ENCODE measurements at regions not wholly inside any gene's neighbourhood (a gene's known extent, or its start where the extent isn't known, plus 50 kb on each side); places are given as distances from the start of the nearest gene placed in this dataset.

GRCh38 chrX:14173873-14174272 lies 144.2 kb upstream of the GEMIN8 start:
- Histone ChIP-seq H3K4me3 (ENCODE audit: low read length) (no peak overlapping the region), H3K4me1 (ENCODE audit: insufficient read depth, low read length) (no peaks in the 10 kb centered on the region), H3K27me3 (ENCODE audit: insufficient read depth, low read length) (no peaks in the 10 kb centered on the region), H3K27ac (ENCODE audit: low read depth, low read length) (no peak overlapping the region), H3K9me3 (ENCODE audit: insufficient read depth, low read depth, low read length) (no peaks in the 10 kb centered on the region), H3K9ac (ENCODE audit: low read depth, low read length) (no peak overlapping the region), H3K36me3 (ENCODE audit: insufficient read depth, low read length) (no peaks in the 10 kb centered on the region)
- 90% methylated on average over 1 of the region's 1 CpG for WGBS

GRCh38 chrX:14164828-14165227 lies 135.1 kb upstream of the GEMIN8 start:
- no peak overlapping the region for H3K9ac ChIP-seq (ENCODE audit: low read depth, low read length)
- H3K4me1 ChIP-seq (ENCODE audit: insufficient read depth, low read length), result no peaks in the 10 kb centered on the region
- H3K36me3 ChIP-seq (ENCODE audit: insufficient read depth, low read length), result no peaks in the 10 kb centered on the region
- H3K4me3 ChIP-seq (ENCODE audit: low read length), result no peak overlapping the region
- no peaks in the 10 kb centered on the region for H3K9me3 ChIP-seq (ENCODE audit: insufficient read depth, low read depth, low read length)
- H3K27me3 ChIP-seq (ENCODE audit: insufficient read depth, low read length), result no peaks in the 10 kb centered on the region
- H3K27ac ChIP-seq (ENCODE audit: low read depth, low read length), result no peak overlapping the region
- WGBS, result no CpG with 5 or more reads among the region's 1 CpG

GRCh38 chrX:14125462-14125861 lies 95.8 kb upstream of the GEMIN8 start:
- WGBS, result 83% methylated on average over 4 of the region's 4 CpGs
- Histone ChIP-seq H3K4me1 (ENCODE audit: insufficient read depth, low read length) (no peaks in the 10 kb centered on the region), H3K36me3 (ENCODE audit: insufficient read depth, low read length) (no peaks in the 10 kb centered on the region)

GRCh38 chrX:14124562-14124961 lies 94.9 kb upstream of the GEMIN8 start:
- 95% methylated on average over 4 of the region's 5 CpGs for WGBS

More at GRCh38 chrX:14125462-14125861, 95.8 kb upstream of the GEMIN8 start:
- no peak overlapping the region for H3K4me3 ChIP-seq (ENCODE audit: low read length)
- no peaks in the 10 kb centered on the region for H3K27me3 ChIP-seq (ENCODE audit: insufficient read depth, low read length)
- no peak overlapping the region for H3K9ac ChIP-seq (ENCODE audit: low read depth, low read length)
- H3K9me3 ChIP-seq (ENCODE audit: insufficient read depth, low read depth, low read length), result no peaks in the 10 kb centered on the region
- H3K27ac ChIP-seq (ENCODE audit: low read depth, low read length), result no peak overlapping the region

GRCh38 chrX:14095702-14096101 lies 66.0 kb upstream of the GEMIN8 start:
- H3K27me3 ChIP-seq (ENCODE audit: insufficient read depth, low read length), result no peaks in the 10 kb centered on the region
- no peaks in the 10 kb centered on the region for H3K36me3 ChIP-seq (ENCODE audit: insufficient read depth, low read length)
- H3K9ac ChIP-seq (ENCODE audit: low read depth, low read length), result no peak overlapping the region
- H3K4me3 ChIP-seq (ENCODE audit: low read length), result no peak overlapping the region
- WGBS, result 33% methylated on average over 13 of the region's 13 CpGs
- H3K4me1 ChIP-seq (ENCODE audit: insufficient read depth, low read length), result no peaks in the 10 kb centered on the region
- no peak overlapping the region for H3K27ac ChIP-seq (ENCODE audit: low read depth, low read length)
- H3K9me3 ChIP-seq (ENCODE audit: insufficient read depth, low read depth, low read length), result no peaks in the 10 kb centered on the region

More at GRCh38 chrX:14124562-14124961, 94.9 kb upstream of the GEMIN8 start:
- Histone ChIP-seq H3K9ac (ENCODE audit: low read depth, low read length) (no peak overlapping the region), H3K4me3 (ENCODE audit: low read length) (no peak overlapping the region), H3K27ac (ENCODE audit: low read depth, low read length) (no peak overlapping the region), H3K4me1 (ENCODE audit: insufficient read depth, low read length) (no peaks in the 10 kb centered on the region), H3K9me3 (ENCODE audit: insufficient read depth, low read depth, low read length) (no peaks in the 10 kb centered on the region), H3K27me3 (ENCODE audit: insufficient read depth, low read length) (no peaks in the 10 kb centered on the region), H3K36me3 (ENCODE audit: insufficient read depth, low read length) (no peaks in the 10 kb centered on the region)

GRCh38 chrX:14094191-14094590 lies 64.5 kb upstream of the GEMIN8 start:
- Histone ChIP-seq H3K36me3 (ENCODE audit: insufficient read depth, low read length) (no peaks in the 10 kb centered on the region), H3K9me3 (ENCODE audit: insufficient read depth, low read depth, low read length) (no peaks in the 10 kb centered on the region), H3K27me3 (ENCODE audit: insufficient read depth, low read length) (no peaks in the 10 kb centered on the region), H3K4me1 (ENCODE audit: insufficient read depth, low read length) (no peaks in the 10 kb centered on the region), H3K9ac (ENCODE audit: low read depth, low read length) (no peak overlapping the region), H3K27ac (ENCODE audit: low read depth, low read length) (no peak overlapping the region), H3K4me3 (ENCODE audit: low read length) (no peak overlapping the region)
- WGBS, result 92% methylated on average over 2 of the region's 2 CpGs

GRCh38 chrX:14084466-14084865 lies 54.8 kb upstream of the GEMIN8 start:
- no peak overlapping the region for H3K9ac ChIP-seq (ENCODE audit: low read depth, low read length)
- H3K36me3 ChIP-seq (ENCODE audit: insufficient read depth, low read length), result no peaks in the 10 kb centered on the region
- WGBS, result no CpG with 5 or more reads among the region's 1 CpG
- no peak overlapping the region for H3K27ac ChIP-seq (ENCODE audit: low read depth, low read length)
- no peaks in the 10 kb centered on the region for H3K27me3 ChIP-seq (ENCODE audit: insufficient read depth, low read length)
- no peak overlapping the region for H3K4me3 ChIP-seq (ENCODE audit: low read length)
- H3K4me1 ChIP-seq (ENCODE audit: insufficient read depth, low read length), result no peaks in the 10 kb centered on the region
- H3K9me3 ChIP-seq (ENCODE audit: insufficient read depth, low read depth, low read length), result no peaks in the 10 kb centered on the region

GRCh38 chrX:14083783-14084182 lies 54.1 kb upstream of the GEMIN8 start:
- Histone ChIP-seq H3K27me3 (ENCODE audit: insufficient read depth, low read length) (no peaks in the 10 kb centered on the region), H3K9ac (ENCODE audit: low read depth, low read length) (no peak overlapping the region), H3K27ac (ENCODE audit: low read depth, low read length) (no peak overlapping the region), H3K36me3 (ENCODE audit: insufficient read depth, low read length) (no peaks in the 10 kb centered on the region), H3K4me3 (ENCODE audit: low read length) (no peak overlapping the region), H3K9me3 (ENCODE audit: insufficient read depth, low read depth, low read length) (no peaks in the 10 kb centered on the region), H3K4me1 (ENCODE audit: insufficient read depth, low read length) (no peaks in the 10 kb centered on the region)

GRCh38 chrX:14079891-14080430 lies 50.3 kb upstream of the GEMIN8 start:
- Histone ChIP-seq H3K4me3 (ENCODE audit: low read length) (no peak overlapping the region), H3K9me3 (ENCODE audit: insufficient read depth, low read depth, low read length) (no peaks in the 10 kb centered on the region), H3K27ac (ENCODE audit: low read depth, low read length) (no peak overlapping the region), H3K27me3 (ENCODE audit: insufficient read depth, low read length) (no peaks in the 10 kb centered on the region), H3K36me3 (ENCODE audit: insufficient read depth, low read length) (no peaks in the 10 kb centered on the region), H3K4me1 (ENCODE audit: insufficient read depth, low read length) (no peaks in the 10 kb centered on the region), H3K9ac (ENCODE audit: low read depth, low read length) (no peak overlapping the region)
- WGBS, result 100% methylated on average over 2 of the region's 2 CpGs
